ACC112 (cell line): ENCODE measurements at regions not wholly inside any gene's neighbourhood (a gene's known extent, or its start where the extent isn't known, plus 50 kb on each side); places are given as distances from the start of the nearest gene placed in this dataset.

Experiments used
- H2AFZ ChIP-seq: fragments of 200-600 bp; sonication (generic); one replicate; pipeline ENCODE4 v1.6.0; 2017; ENCODE audit warnings: antibody characterized with exemption, low read length; ENCODE audit not compliant: unreplicated experiment
- H3K27ac ChIP-seq: fragments of 200-600 bp; sonication (generic); 2 replicates; pipeline ENCODE4 v1.5.1; 2014; ENCODE audit warnings: low read depth, mild to moderate bottlenecking, antibody characterized with exemption, low read length, moderate library complexity
- H3K27me3 ChIP-seq: fragments of 200-600 bp; sonication (generic); 2 replicates; pipeline ENCODE4 v1.6.1; 2014; ENCODE audit warnings: mild to moderate bottlenecking, antibody characterized with exemption, low read length, moderate library complexity, mixed read lengths; ENCODE audit not compliant: insufficient read depth
- H3K36me3 ChIP-seq: fragments of 200-600 bp; sonication (generic); 2 replicates; pipeline ENCODE4 v1.6.1; 2016; ENCODE audit warnings: mild to moderate bottlenecking, antibody characterized with exemption, low read length, moderate library complexity, mixed read lengths; ENCODE audit not compliant: insufficient read depth
- H3K4me1 ChIP-seq: fragments of 200-600 bp; sonication (generic); one replicate; pipeline ENCODE4 v1.6.1; 2016; ENCODE audit warnings: low read length, mixed read lengths; ENCODE audit not compliant: insufficient read depth, unreplicated experiment, control insufficient read depth
- H3K4me3 ChIP-seq: fragments of 200-600 bp; sonication (generic); 2 replicates; pipeline ENCODE4 v1.5.1; 2014; ENCODE audit warnings: mild to moderate bottlenecking, low read depth, low read length
- H3K79me2 ChIP-seq: fragments of 200-600 bp; sonication (generic); one replicate; pipeline ENCODE4 v1.6.0; 2016; ENCODE audit warnings: low read length; ENCODE audit not compliant: control insufficient read depth, unreplicated experiment, insufficient read depth

DNA sequence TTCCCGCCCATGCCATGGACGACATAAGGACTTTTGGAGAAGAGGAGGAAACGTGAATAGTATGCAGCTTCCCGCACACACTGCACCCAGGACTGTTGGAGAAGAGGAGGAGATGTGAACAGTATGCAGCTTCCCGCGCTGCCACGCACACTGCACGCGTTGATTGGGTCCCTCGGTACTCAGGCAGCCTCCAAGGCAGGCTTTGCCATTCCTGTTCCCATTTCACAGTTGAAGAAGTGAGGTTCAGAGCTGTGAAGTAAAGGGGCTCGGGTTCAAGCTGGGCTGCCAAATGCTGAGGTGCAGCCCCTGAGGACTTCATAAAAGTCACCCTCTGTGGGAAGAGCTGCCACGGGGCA, 147.9 kb upstream of the FAM20C start:
- Histone ChIP-seq H3K36me3 (no peaks in the 10 kb centered on the region), H3K4me1 (no peaks in the 10 kb centered on the region), H2AFZ (no peak overlapping the region), H3K27me3 (0 out of 2 replicates have a peak, but pooled peaks cover 4% of the 10 kb centered on the region), H3K79me2 (no peaks in the 10 kb centered on the region), H3K27ac (no peak overlapping the region), H3K4me3 (no peak overlapping the region)

GRCh38 chr7:45106-46090, 147.0 kb upstream of the FAM20C start:
- H3K4me1 ChIP-seq: no peaks in the 10 kb centered on the region
- 0 out of 2 replicates have a peak, but pooled peaks cover 4% of the 10 kb centered on the region for H3K27me3 ChIP-seq
- H2AFZ ChIP-seq: no peak overlapping the region
- no peaks in the 10 kb centered on the region for H3K79me2 ChIP-seq
- no peaks in the 10 kb centered on the region for H3K36me3 ChIP-seq
- no peak overlapping the region for H3K27ac ChIP-seq
- H3K4me3 ChIP-seq: no peak overlapping the region

DNA sequence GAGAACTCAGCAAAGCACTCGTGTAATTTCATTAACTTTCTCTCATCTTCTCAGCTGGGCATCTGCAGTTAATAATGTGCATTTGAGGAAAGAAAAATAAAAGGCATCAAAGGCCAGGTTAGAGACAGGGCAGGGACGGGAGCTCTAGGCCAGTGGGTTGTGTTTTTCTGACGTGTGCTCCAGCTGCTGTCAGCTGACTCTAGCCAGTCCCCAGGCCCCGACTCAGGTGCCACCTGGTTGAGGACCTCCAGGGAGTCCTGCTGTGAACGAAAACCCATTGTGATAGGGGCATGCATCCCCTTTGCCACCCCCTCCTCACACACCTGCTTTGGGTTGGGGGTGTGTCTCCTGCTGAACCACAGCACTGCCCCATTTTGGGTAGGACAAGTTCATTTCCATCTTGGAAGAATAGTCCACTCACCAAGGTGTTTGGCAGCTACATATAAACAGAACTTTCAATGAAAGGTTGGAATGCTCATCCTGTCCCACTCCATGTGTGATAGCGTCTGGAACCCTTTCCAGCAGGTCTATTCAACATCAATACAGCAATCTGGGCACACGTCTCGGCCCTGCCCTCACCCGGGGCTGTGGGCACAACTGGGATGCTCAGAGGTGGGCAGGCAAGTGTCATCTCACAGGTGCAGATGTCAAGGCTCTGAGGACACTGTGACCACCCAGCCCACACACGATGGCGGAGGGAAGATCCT, 146.1 kb upstream of the FAM20C start:
- Histone ChIP-seq H3K27ac (no peak overlapping the region), H3K27me3 (0 out of 2 replicates have a peak, but pooled peaks cover 4% of the 10 kb centered on the region), H3K79me2 (no peaks in the 10 kb centered on the region), H3K4me1 (no peaks in the 10 kb centered on the region), H3K36me3 (no peaks in the 10 kb centered on the region), H2AFZ (no peak overlapping the region), H3K4me3 (no peak overlapping the region)

DNA sequence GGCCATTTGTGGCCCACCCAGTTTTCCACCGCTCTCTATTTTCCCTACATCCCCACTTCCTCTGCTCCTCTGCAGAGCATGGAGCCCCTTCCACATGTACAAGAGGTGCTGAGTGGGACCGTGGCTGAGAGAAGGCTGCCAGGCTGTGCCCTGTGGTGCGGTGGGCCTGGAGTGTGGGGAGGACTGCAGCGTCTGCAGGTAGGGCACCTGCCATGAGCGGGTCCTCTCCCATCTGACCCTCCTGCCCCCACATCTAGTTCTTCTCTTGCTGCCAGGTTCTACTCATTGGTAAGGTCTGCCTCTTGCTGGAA, 145.6 kb upstream of the FAM20C start:
- Histone ChIP-seq H2AFZ (no peak overlapping the region), H3K36me3 (no peaks in the 10 kb centered on the region)

GRCh38 chr7:51456-52068, 140.8 kb upstream of the FAM20C start:
- H3K36me3 ChIP-seq: no peaks in the 10 kb centered on the region
- H3K4me3 ChIP-seq: no peak overlapping the region
- no peaks in the 10 kb centered on the region for H3K4me1 ChIP-seq
- H3K79me2 ChIP-seq: no peaks in the 10 kb centered on the region
- no peaks in the 10 kb centered on the region; the same call in 1 of the 2 replicates for H3K27me3 ChIP-seq
- no peak overlapping the region for H3K27ac ChIP-seq
- H2AFZ ChIP-seq: no peak overlapping the region

More for the DNA sequence above, 145.6 kb upstream of the FAM20C start:
- Histone ChIP-seq H3K79me2 (no peaks in the 10 kb centered on the region), H3K4me1 (no peaks in the 10 kb centered on the region), H3K4me3 (no peak overlapping the region), H3K27ac (no peak overlapping the region), H3K27me3 (0 out of 2 replicates have a peak, but pooled peaks cover 4% of the 10 kb centered on the region)

DNA sequence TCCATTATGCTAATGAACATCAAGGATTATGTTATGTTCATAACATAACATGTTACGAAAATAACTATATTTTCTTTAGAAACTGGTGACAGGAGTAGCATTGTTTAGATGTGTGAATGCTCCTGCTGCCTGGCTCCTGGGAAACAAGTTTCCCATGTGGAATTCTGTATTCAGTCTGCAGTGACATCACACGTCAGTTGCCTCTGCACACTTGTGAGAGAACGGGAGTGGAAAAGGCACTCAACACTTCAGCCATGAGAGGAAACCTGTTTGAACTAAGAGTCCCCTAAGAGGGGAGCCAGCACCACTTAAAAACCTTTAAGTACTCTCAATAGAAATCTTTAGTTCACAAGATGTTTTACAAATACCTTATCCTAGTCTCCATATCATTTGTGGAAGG, 140.3 kb upstream of the FAM20C start:
- Histone ChIP-seq H3K79me2 (no peaks in the 10 kb centered on the region), H3K4me1 (no peaks in the 10 kb centered on the region), H3K4me3 (no peak overlapping the region), H3K27ac (no peak overlapping the region), H3K36me3 (no peaks in the 10 kb centered on the region), H2AFZ (no peak overlapping the region), H3K27me3 (no peaks in the 10 kb centered on the region; the same call in 1 of the 2 replicates)

DNA sequence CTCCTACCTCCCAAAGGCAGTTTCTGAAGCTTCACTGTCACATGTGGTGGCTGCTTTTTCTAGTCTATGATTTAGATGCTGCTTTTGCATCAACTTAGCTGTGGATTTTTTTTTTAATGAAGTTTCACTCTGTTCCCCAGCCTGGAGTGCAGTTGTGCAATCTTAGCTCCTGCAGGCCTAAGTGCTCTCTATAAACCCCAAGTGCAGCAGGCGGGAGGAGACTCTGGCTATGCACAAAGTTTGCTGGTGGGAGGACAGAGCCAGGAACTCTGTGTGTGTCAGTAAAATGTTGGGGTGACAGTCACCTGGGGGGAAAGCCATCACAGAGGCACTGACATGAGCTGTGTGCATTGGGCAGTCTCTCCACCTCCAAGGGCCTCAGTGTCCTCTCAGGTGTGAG, 138.8 kb upstream of the FAM20C start:
- no peaks in the 10 kb centered on the region for H3K36me3 ChIP-seq
- H3K79me2 ChIP-seq: no peaks in the 10 kb centered on the region
- H3K27me3 ChIP-seq: no peaks in the 10 kb centered on the region; the same call in 1 of the 2 replicates
- no peak overlapping the region for H2AFZ ChIP-seq
- H3K4me3 ChIP-seq: no peak overlapping the region
- H3K27ac ChIP-seq: no peak overlapping the region
- no peaks in the 10 kb centered on the region for H3K4me1 ChIP-seq

DNA sequence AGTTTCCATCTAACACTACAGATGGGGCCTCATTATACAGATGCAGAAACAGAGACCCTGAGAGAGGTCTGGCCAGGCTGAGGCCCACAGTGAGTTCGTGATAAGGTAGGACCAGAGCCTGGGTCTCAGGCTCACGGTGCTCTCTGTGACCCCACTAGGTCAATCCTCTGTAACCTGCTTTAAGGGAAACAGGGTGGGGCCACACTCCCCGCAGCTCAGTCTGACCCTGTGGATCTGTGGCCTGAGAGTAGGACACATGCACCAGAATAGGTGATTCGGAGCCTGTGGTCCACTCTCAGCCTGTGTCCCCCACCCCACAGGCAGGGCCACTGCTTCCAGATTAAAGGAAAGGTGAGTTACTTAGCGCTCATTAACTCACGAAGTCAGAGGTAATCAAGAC, 137.8 kb upstream of the FAM20C start:
- H3K79me2 ChIP-seq: no peaks in the 10 kb centered on the region
- no peaks in the 10 kb centered on the region for H3K4me1 ChIP-seq
- H2AFZ ChIP-seq: no peak overlapping the region
- H3K27ac ChIP-seq: no peak overlapping the region
- H3K36me3 ChIP-seq: no peaks in the 10 kb centered on the region
- H3K4me3 ChIP-seq: no peak overlapping the region
- no peaks in the 10 kb centered on the region; the same call in 1 of the 2 replicates for H3K27me3 ChIP-seq

GRCh38 chr7:55690-56248, 136.6 kb upstream of the FAM20C start:
- Histone ChIP-seq H3K4me1 (no peaks in the 10 kb centered on the region), H3K27ac (no peak overlapping the region), H3K27me3 (no peaks in the 10 kb centered on the region; the same call in 1 of the 2 replicates), H3K4me3 (no peak overlapping the region), H2AFZ (no peak overlapping the region), H3K79me2 (no peaks in the 10 kb centered on the region), H3K36me3 (no peaks in the 10 kb centered on the region)

DNA sequence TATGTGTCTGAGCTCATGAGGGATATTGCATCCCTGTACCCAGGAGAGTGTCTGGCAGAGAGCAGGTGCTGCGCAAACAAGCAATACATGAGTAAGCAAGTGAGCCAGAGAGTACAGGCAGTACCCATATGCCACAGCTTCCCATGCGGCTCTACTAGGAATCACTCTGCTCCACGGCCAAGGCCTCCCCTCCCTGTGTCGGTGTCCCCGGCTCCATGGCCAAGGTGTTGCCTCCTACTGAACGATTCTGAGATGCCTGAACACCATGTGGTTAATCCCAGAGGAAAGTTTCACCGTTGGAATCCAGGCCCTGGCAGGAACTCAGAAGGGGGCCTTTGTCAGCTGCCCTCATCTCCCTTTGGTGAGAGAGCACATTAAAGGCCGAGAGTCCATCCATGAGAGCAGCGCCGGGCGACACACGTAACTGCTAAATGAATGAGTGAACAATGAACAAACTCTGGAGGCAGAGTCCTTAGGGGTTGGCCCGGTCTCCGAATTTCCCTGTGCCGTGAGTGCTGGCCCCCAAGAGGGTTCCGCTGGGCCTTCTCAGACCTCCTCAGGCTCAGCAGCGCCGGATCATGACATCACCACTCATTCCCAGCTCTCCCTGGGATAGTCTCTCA, 136.0 kb upstream of the FAM20C start:
- Histone ChIP-seq H3K27ac (no peak overlapping the region), H2AFZ (no peak overlapping the region), H3K4me1 (no peaks in the 10 kb centered on the region), H3K36me3 (no peaks in the 10 kb centered on the region), H3K4me3 (no peak overlapping the region), H3K27me3 (no peaks in the 10 kb centered on the region; the same call in 1 of the 2 replicates), H3K79me2 (no peaks in the 10 kb centered on the region)
